Loucy (cell line): ENCODE measurements at regions not wholly inside any gene's neighbourhood (a gene's known extent, or its start where the extent isn't known, plus 50 kb on each side); places are given as distances from the start of the nearest gene placed in this dataset.

Experiments used
- H2AFZ ChIP-seq: fragments of 200-600 bp; sonication (generic); 2 replicates; pipeline ENCODE4 v1.6.0; 2016; ENCODE audit warnings: antibody characterized with exemption, mild to moderate bottlenecking, low read length, moderate library complexity
- H3F3A ChIP-seq: fragments of 200-600 bp; 2 replicates; pipeline ENCODE4 v1.6.0; 2016; ENCODE audit warnings: antibody characterized with exemption, low read depth, mild to moderate bottlenecking
- H3K27me3 ChIP-seq: fragments of 200-600 bp; sonication (generic); 2 replicates; pipeline ENCODE4 v1.6.1; 2014; ENCODE audit warnings: low read length, mild to moderate bottlenecking; ENCODE audit not compliant: insufficient read depth, poor library complexity, severe bottlenecking
- H3K36me3 ChIP-seq: fragments of 200-600 bp; sonication (generic); 2 replicates; pipeline ENCODE4 v1.6.1; 2016; ENCODE audit warnings: low read length; ENCODE audit not compliant: insufficient read depth
- H3K4me1 ChIP-seq: fragments of 200-600 bp; sonication (generic); 2 replicates; pipeline ENCODE4 v1.5.1; 2014; ENCODE audit warnings: low read length, mild to moderate bottlenecking; ENCODE audit not compliant: insufficient read depth, poor library complexity, severe bottlenecking
- H3K4me2 ChIP-seq: fragments of 200-600 bp; sonication (generic); 2 replicates; pipeline ENCODE4 v1.6.0; 2014; ENCODE audit warnings: antibody characterized with exemption, low read length, low read depth, mild to moderate bottlenecking; ENCODE audit not compliant: poor library complexity, severe bottlenecking
- H3K4me3 ChIP-seq: fragments of 200-600 bp; sonication (generic); 2 replicates; pipeline ENCODE4 v1.5.1; 2014; ENCODE audit warnings: low read length, mild to moderate bottlenecking, mixed read lengths; ENCODE audit not compliant: poor library complexity, severe bottlenecking
- H3K79me2 ChIP-seq: fragments of 200-600 bp; sonication (generic); 2 replicates; pipeline ENCODE4 v1.6.1; 2014; ENCODE audit warnings: low read length; ENCODE audit not compliant: insufficient read depth
- H3K9ac ChIP-seq: fragments of 200-600 bp; sonication (generic); 2 replicates; pipeline ENCODE4 v1.6.0; 2014; ENCODE audit warnings: mild to moderate bottlenecking, low read depth, low read length, moderate library complexity; ENCODE audit not compliant: poor library complexity, severe bottlenecking
- H3K9me2 ChIP-seq: fragments of 200-600 bp; sonication (generic); replicated peaks from 2 replicates; pipeline ENCODE4 v1.6.1; 2016; ENCODE audit warnings: low read depth, low read length, mixed read lengths
- H3K9me3 ChIP-seq: fragments of 200-600 bp; sonication (generic); 2 replicates; pipeline ENCODE4 v1.6.1; 2014; ENCODE audit warnings: mild to moderate bottlenecking, antibody characterized with exemption, low read length, low read depth; ENCODE audit not compliant: insufficient read depth
- H4K20me1 ChIP-seq: fragments of 200-600 bp; sonication (generic); 2 replicates; pipeline ENCODE4 v1.6.0; 2014; ENCODE audit warnings: antibody characterized with exemption, low read length, mild to moderate bottlenecking; ENCODE audit not compliant: insufficient read depth, poor library complexity, severe bottlenecking
- CTCF ChIP-seq: fragments of 200-600 bp; sonication (generic); conservative IDR thresholded peaks from 2 replicates; pipeline ENCODE4 v1.5.1; 2014; ENCODE audit warnings: mild to moderate bottlenecking, antibody characterized with exemption, low read length
- EZH2phosphoT487 ChIP-seq: fragments of 200-600 bp; IDR thresholded peaks from 2 replicates; pipeline ENCODE4 v1.6.1; 2018; ENCODE audit warnings: antibody characterized with exemption, mild to moderate bottlenecking, moderate library complexity, borderline replicate concordance

GRCh38 chr18:53887447-53887846 lies 337.0 kb downstream of the MBD2 start:
- Histone ChIP-seq H3K4me1 (no peaks in the 10 kb centered on the region), H3K4me2 (no peak overlapping the region), H3K9ac (no peak overlapping the region), H3K27me3 (no peaks in the 10 kb centered on the region), H3F3A (no peaks in the 10 kb centered on the region), H3K9me3 (no peaks in the 10 kb centered on the region), H2AFZ (no peak overlapping the region), H3K79me2 (no peaks in the 10 kb centered on the region), H3K9me2 (0 out of 2 replicates have a peak, but pooled peaks cover 3% of the 10 kb centered on the region), H4K20me1 (no peaks in the 10 kb centered on the region), H3K4me3 (no peak overlapping the region), H3K36me3 (no peaks in the 10 kb centered on the region)
- no peak for TF ChIP-seq CTCF
- TF ChIP-seq EZH2phosphoT487 = no peak

GRCh38 chr18:53886058-53886457 lies 338.4 kb downstream of the MBD2 start:
- Histone ChIP-seq H4K20me1 (no peaks in the 10 kb centered on the region), H2AFZ (no peak overlapping the region), H3K36me3 (no peaks in the 10 kb centered on the region), H3K9me3 (no peaks in the 10 kb centered on the region), H3K79me2 (no peaks in the 10 kb centered on the region), H3K9me2 (0 out of 2 replicates have a peak, but pooled peaks cover 3% of the 10 kb centered on the region), H3K4me3 (no peak overlapping the region), H3K4me1 (no peaks in the 10 kb centered on the region), H3F3A (no peaks in the 10 kb centered on the region), H3K4me2 (no peak overlapping the region), H3K9ac (no peak overlapping the region), H3K27me3 (no peaks in the 10 kb centered on the region)
- TF ChIP-seq EZH2phosphoT487 (no peak), CTCF (no peak)

- Histone ChIP-seq H3K9me2 (0 out of 2 replicates have a peak, but pooled peaks cover 3% of the 10 kb centered on the region), H3K36me3 (no peaks in the 10 kb centered on the region), H2AFZ (no peak overlapping the region), H3K4me1 (no peaks in the 10 kb centered on the region), H3K4me3 (no peak overlapping the region), H3K79me2 (no peaks in the 10 kb centered on the region), H3K9ac (no peak overlapping the region), H3K4me2 (no peak overlapping the region), H3K9me3 (no peaks in the 10 kb centered on the region), H4K20me1 (no peaks in the 10 kb centered on the region), H3F3A (no peaks in the 10 kb centered on the region), H3K27me3 (no peaks in the 10 kb centered on the region)
- TF ChIP-seq CTCF (no peak), EZH2phosphoT487 (no peak)
Observed at GRCh38 chr18:53883771-53884170, 340.7 kb downstream of the MBD2 start.
